Chondrocyte (in vitro differentiated cells): ENCODE measurements at regions not wholly inside any gene's neighbourhood (a gene's known extent, or its start where the extent isn't known, plus 50 kb on each side); places are given as distances from the start of the nearest gene placed in this dataset.

Source experiments
- DNase-seq: peaks from one replicate; pipeline ENCODE4 v3.0.0; 2021; ENCODE audit warnings: mixed read lengths, low spot score
- H3K27ac Mint-ChIP-seq: one replicate; pipeline ENCODE4 v1.8.0; 2021; ENCODE audit warnings: mild to moderate bottlenecking, moderate library complexity, mixed read lengths; ENCODE audit not compliant: unreplicated experiment
- H3K27me3 Mint-ChIP-seq: 2 replicates; pipeline ENCODE4 v1.8.0; 2021; ENCODE audit warnings: low read depth, mixed read lengths
- H3K36me3 Mint-ChIP-seq: 2 replicates; pipeline ENCODE4 v1.8.0; 2021; ENCODE audit warnings: low read depth, mixed read lengths
- H3K4me1 Mint-ChIP-seq: 2 replicates; pipeline ENCODE4 v1.8.0; 2021; ENCODE audit warnings: low read depth, mild to moderate bottlenecking, mixed read lengths
- H3K4me3 Mint-ChIP-seq: one replicate; pipeline ENCODE4 v1.8.0; 2021; ENCODE audit warnings: mild to moderate bottlenecking, moderate library complexity, mixed read lengths; ENCODE audit not compliant: unreplicated experiment
- H3K9me3 Mint-ChIP-seq: 2 replicates; pipeline ENCODE4 v1.8.0; 2021; ENCODE audit warnings: low read depth, mixed read lengths
- CTCF ChIP-seq: fragments of 200-600 bp; sonication (generic); IDR thresholded peaks from 2 replicates; pipeline ENCODE4 v1.5.0; 2021; ENCODE audit warnings: antibody characterized with exemption, mild to moderate bottlenecking, moderate library complexity

- no peaks in the 10 kb centered on the region for H3K36me3 Mint-ChIP-seq
- H3K4me1 Mint-ChIP-seq = no peaks in the 10 kb centered on the region
- no peak overlapping the region for H3K27ac Mint-ChIP-seq
- TF ChIP-seq CTCF = no peak
- no peaks in the 10 kb centered on the region for H3K9me3 Mint-ChIP-seq
- H3K4me3 Mint-ChIP-seq = no peak overlapping the region
- no peak for DNase-seq
- H3K27me3 Mint-ChIP-seq = peaks cover 21% of the 10 kb centered on the region
These were observed 496.1 kb downstream of the BCL11B start for GRCh38 chr14:98775892-98776291.

GRCh38 chr14:98782062-98782461 lies 489.9 kb downstream of the BCL11B start:
- Mint-ChIP-seq H3K27me3 (peaks cover 7% of the 10 kb centered on the region), H3K9me3 (peaks cover 15% of the 10 kb centered on the region), H3K36me3 (no peaks in the 10 kb centered on the region), H3K4me1 (no peaks in the 10 kb centered on the region), H3K27ac (no peak overlapping the region), H3K4me3 (no peak overlapping the region)
- no peak for TF ChIP-seq CTCF
- DNase-seq = no peak

- DNase-seq = no peak
- TF ChIP-seq CTCF = no peak
- H3K4me1 Mint-ChIP-seq = no peaks in the 10 kb centered on the region
- H3K27ac Mint-ChIP-seq = no peak overlapping the region
- H3K9me3 Mint-ChIP-seq = peaks cover 18% of the 10 kb centered on the region
- peaks cover 11% of the 10 kb centered on the region for H3K27me3 Mint-ChIP-seq
- H3K36me3 Mint-ChIP-seq = no peaks in the 10 kb centered on the region
- H3K4me3 Mint-ChIP-seq = no peak overlapping the region
These were observed 486.4 kb downstream of the BCL11B start for GRCh38 chr14:98785578-98785977.

- no peak overlapping the region for H3K4me3 Mint-ChIP-seq
These were observed 485.5 kb downstream of the BCL11B start for GRCh38 chr14:98786456-98786855.

GRCh38 chr14:98791661-98792060 lies 480.3 kb downstream of the BCL11B start:
- peaks cover 24% of the 10 kb centered on the region for H3K9me3 Mint-ChIP-seq

More at GRCh38 chr14:98786456-98786855, 485.5 kb downstream of the BCL11B start:
- no peak for TF ChIP-seq CTCF
- Mint-ChIP-seq H3K4me1 (no peaks in the 10 kb centered on the region), H3K27me3 (peaks cover 14% of the 10 kb centered on the region), H3K27ac (no peak overlapping the region), H3K9me3 (peaks cover 18% of the 10 kb centered on the region), H3K36me3 (no peaks in the 10 kb centered on the region)
- no peak for DNase-seq

More at GRCh38 chr14:98791661-98792060, 480.3 kb downstream of the BCL11B start:
- no peak for DNase-seq
- Mint-ChIP-seq H3K4me3 (no peak overlapping the region), H3K27me3 (peaks cover 13% of the 10 kb centered on the region), H3K36me3 (no peaks in the 10 kb centered on the region), H3K27ac (no peak overlapping the region), H3K4me1 (no peaks in the 10 kb centered on the region)
- TF ChIP-seq CTCF = no peak
